GM19035 (cell line): ENCODE measurements at regions not wholly inside any gene's neighbourhood (a gene's known extent, or its start where the extent isn't known, plus 50 kb on each side); places are given as distances from the start of the nearest gene placed in this dataset.

Experiments
- ATAC-seq: cut with Tn5 transposase; IDR thresholded peaks from one replicate; pipeline ENCODE4 v1.9.1; 2021; ENCODE audit not compliant: unreplicated experiment

GRCh38 chr15:58269455-58270414 is 131.6 kb downstream of the AQP9 start:
- ATAC-seq: no peak

GRCh38 chr15:58271410-58271809 is 133.2 kb downstream of the AQP9 start:
- no peak for ATAC-seq

DNA sequence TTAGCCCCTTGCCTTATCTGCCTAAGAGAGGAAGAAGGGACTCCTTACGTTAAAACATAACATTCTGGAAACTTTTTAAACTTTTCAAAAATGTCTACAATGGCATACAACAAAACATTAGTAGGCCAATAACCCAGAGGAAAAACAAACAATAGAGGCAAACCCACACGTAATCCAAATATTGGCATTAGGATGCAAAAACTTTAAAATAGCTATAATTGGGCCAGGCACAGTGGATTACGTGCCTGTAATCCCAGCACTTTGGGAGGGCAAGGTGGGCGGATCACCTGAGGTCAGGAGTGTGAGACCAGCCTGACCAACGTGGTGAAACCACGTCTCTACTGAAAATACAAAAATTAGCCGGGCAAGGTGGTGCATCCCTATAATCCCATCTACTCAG is 134.9 kb downstream of the AQP9 start:
- ATAC-seq: no peak

DNA sequence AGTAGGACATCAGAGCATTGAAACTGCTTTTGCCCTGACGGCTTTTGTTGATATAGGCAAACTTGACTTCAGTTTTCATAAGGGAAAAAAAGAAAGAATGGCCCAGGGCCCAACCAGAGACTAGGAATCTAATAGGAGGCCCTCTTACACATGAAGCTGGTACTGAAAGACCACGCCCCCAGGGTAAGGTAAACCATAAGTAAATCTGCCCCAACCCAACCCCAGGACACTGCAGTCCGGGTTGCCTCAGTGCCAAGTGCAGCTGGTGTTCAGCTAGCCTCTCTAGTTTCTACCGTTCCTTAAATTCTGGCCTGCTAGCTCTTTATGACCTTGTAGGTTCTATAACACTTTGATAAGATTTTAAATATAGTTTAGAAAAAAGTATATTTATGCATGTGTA is 136.7 kb downstream of the AQP9 start:
- no peak for ATAC-seq

DNA sequence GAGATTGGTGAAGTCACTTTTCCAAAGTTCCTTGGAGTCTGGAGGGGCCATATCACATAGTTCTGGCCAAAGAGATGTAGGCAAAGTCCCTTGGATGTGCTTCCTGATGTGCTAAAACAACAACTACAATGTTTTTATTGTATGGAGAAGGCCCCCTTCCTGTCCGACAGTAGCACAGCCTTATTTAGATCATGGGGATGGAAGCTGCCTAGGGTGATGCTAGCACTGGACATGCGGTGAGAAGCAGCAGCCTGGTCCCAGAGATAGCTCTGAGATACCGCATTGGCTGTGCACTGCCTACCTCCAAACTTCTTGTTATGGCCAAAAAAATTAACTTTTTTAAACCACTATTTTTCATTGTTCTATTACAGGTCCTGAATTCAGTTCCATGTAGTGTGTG is 137.6 kb downstream of the AQP9 start:
- ATAC-seq: no peak

DNA sequence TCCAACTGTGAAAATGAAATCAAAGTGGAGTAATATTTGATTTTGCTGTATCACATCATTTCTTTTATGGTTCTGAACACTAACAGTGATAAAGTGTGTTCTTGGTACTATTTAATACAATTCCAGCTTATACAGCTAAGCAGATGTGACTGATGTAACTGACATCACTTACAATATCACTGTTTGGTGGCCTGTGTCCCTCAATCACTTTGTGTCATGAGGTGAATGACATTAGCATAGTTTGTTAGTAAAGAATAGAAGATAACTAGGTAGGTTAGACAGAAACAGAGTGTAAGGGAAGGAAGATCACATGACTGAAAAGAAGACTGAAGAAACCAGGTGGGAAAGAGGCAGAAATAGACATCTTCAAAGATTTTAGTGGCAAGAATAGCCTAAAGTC is 138.7 kb downstream of the AQP9 start:
- ATAC-seq: no peak

- no peak for ATAC-seq
Measured at GRCh38 chr15:58277333-58277732, 139.2 kb downstream of the AQP9 start.

DNA sequence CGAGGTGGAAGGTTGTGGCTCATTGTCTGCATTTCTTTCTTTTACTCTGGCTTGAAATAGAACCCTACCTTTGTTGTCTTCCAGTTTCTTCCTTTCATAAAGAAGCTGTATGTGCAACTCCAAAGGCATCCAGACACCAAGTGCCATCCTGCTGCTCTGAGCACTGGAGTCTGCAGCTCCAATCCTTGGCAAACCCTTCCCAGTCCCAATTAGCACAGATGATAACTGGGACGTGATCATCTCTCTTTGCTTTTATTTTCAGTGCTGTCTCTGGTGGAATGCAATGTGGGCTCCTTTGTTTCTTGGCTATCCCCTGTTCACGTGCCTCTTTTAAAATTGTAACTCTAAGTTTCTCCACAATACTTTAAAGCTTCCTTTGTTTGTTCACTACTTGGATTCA is 140.9 kb downstream of the AQP9 start:
- ATAC-seq: no peak

- no peak for ATAC-seq
Measured at GRCh38 chr15:58279654-58280053, 141.5 kb downstream of the AQP9 start.

GRCh38 chr15:58282060-58282708 is 144.0 kb downstream of the AQP9 start:
- no peak for ATAC-seq

DNA sequence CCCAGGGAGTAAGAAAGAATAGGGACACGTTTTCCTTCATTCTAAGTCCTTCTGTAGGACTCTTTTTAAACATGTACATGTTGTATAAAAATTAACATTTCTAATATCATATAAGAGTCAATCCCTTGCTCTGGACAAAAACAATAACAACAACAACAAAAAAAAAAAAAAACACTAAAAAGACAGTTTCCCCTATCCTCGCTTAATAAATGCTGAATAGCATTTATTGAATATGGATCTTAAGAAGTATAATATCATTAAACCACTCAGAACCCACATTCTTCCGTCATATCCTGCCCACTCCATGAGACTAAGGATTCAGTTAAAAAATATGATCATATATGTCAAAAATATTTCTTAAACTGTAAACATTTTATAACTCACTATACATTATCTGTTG is 145.1 kb downstream of the AQP9 start:
- no peak for ATAC-seq

- no peak for ATAC-seq
Measured at GRCh38 chr15:58284293-58284692, 146.1 kb downstream of the AQP9 start.

DNA sequence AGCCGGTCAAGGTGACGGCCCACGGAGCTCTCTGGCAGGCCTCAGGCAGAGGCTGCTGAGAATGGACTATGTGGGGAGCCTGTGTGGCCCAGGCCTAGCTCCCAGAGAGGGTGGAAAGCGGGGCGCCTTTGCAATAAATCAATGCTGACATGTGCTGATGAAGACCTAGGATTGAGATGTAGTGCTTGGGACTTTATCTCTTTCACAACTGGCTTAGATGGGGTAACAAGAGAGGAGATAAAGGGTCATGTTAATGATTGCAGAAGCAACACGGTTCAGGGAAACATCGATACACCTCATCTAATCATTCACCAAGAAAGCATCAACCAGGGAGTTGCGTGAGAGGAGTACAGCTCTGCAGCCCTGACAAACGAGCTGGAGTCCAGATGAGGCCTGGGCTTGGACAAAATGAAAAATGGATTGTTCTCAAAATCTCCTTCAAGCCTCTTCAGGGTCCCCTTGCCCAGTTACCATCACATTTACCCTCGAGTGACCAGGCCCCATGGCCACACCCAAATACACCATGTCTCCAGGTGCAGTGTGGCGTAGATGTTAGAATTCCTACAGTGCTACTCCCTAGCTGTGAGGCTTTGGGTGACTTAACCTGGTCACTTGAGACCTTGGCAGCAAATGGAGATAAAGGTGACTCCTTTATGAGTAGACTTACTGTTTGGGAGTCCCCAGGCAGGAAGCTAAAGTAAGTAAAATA is 146.4 kb upstream of the LIPC start:
- ATAC-seq: no peak

- no peak for ATAC-seq
Measured at GRCh38 chr15:58285921-58286278, 145.9 kb upstream of the LIPC start.

DNA sequence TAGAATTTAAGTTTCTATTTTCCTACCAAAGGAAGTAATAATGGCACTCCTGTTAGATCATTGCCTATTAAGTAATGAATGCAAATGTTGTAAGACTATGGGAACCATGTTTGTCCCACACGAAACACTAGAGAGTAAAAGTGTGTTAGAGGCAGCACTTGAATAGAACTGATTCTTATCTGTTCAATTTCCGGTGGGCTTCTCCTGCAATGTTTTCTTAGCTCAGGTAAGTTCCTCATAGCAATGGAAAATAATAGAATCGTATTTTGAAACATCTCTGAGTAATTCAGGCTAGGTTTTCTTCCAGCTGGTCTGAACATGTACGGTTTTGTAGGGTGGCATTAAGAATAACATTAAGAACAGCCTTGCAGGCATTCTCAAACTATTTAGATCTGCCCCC is 145.3 kb upstream of the LIPC start:
- no peak for ATAC-seq

DNA sequence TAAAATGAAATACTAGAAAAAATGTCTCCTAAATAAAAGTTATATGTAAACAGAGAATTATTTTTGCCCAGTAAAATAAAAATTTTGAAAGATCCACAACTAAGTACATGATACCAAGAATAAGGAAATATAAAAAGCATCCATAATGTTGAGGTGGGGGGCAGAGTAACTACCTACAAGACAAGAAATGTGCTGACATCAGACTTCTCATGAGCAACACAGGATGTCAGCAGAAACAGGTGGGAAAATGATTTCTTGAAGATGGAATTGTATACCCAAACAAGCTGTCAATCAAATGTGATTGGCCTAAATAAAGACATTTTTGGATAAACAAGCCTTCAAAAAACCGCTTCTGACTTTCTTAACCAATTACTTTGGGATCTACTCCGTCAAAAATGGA is 143.9 kb upstream of the LIPC start:
- ATAC-seq: no peak

GRCh38 chr15:58288592-58288991 is 143.2 kb upstream of the LIPC start:
- no peak for ATAC-seq

DNA sequence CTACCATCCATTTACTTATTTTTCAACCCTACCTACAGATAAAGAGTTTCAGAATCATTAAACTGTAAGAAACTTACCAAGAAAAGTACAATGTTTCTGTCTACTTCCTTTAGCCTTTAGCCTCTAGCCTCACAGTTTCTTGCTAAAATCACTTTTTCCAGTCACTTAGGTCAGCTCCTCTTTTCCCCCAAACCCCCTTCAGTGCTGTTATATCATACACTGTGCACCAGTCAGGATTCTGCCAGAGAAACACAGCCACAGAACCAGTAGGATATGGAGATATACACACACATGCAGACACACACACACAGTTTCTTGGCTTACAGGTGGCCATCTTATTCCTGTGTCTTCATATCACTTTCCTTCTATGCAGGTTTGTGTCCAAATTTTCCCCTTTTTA is 139.9 kb upstream of the LIPC start:
- ATAC-seq: no peak

- ATAC-seq: no peak
Measured at GRCh38 chr15:58292751-58293175, 139.0 kb upstream of the LIPC start.

DNA sequence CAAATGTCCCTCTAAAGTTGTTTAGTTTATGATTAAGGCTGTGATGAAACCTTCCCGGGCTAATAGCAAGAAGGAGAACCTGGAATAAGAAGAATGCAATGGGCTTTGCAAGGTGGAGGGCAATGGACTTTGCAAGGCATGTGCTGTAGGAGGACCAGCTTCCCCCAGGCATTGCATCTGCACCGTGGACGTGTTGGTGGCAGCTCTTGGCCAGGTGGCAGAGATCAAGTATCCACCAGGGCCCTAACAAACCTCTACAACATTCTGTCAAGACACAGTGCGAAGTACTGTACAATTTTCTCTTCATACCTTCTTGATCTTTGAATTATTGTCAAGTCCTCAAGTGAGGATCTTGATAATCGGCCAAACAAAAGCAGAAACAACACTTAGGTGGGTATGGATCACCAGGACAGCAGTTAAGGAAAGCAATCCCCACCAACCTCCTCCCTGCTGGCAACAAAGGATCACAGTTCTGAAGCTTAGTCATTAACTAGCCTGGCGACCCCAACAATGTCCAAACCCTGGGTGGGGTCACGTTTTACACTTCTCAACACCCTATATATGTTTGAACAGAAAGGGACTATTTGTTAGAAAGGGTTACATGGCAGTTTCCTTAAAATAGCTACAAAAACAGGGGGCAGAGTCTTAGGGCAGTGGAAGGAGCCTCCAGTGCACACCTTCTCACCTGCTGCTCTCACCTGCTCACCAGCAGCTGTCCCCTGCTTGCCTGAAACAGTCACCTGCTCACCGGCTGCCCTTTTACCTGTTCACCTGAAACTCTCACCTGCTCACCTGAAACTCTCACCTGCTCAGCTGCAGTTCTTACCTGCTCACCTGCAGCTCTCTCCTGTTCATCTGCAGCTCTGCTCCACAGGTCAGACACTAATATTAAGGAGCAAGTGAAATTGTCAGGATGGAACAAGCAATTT is 137.9 kb upstream of the LIPC start:
- no peak for ATAC-seq
